Esophagus squamous epithelium (tissue), 4 donors: ENCODE measurements at regions not wholly inside any gene's neighbourhood (a gene's known extent, or its start where the extent isn't known, plus 50 kb on each side); places are given as distances from the start of the nearest gene placed in this dataset.

Experiments used
- CTCF ChIP-seq, 6 experiments: fragments of 450-650 bp in 4 of 6; fragments of 200-600 bp in 2 of 6; sonication (generic) in 2 of 6; IDR thresholded peaks; one replicate each; pipeline ENCODE4 v1.5.1; 2016 to 2019; ENCODE audit warnings: antibody characterized with exemption in 6 of 6, mild to moderate bottlenecking in 4 of 6, moderate library complexity in 4 of 6
- POLR2A ChIP-seq, 4 donors: fragments of 450-650 bp; IDR thresholded peaks; one replicate each; pipeline ENCODE4 v1.6.1; 2017; ENCODE audit warnings: antibody characterized with exemption in 4 of 4, mild to moderate bottlenecking in 4 of 4, moderate library complexity in 3 of 4

- no peak for TF ChIP-seq CTCF (IDR thresholded peaks at IDR 0.05)
- TF ChIP-seq POLR2A (IDR thresholded peaks at IDR 0.05): no peak
Measured at GRCh38 chr11:91819195-91819594, 405.4 kb upstream of the FAT3 start.
